GM21576 (cell line): ENCODE measurements at regions not wholly inside any gene's neighbourhood (a gene's known extent, or its start where the extent isn't known, plus 50 kb on each side); places are given as distances from the start of the nearest gene placed in this dataset.

Source experiments
- ATAC-seq: cut with Tn5 transposase; IDR thresholded peaks from one replicate; pipeline ENCODE4 v1.9.1; 2021; ENCODE audit warnings: mild to moderate bottlenecking, moderate library complexity; ENCODE audit not compliant: unreplicated experiment

DNA sequence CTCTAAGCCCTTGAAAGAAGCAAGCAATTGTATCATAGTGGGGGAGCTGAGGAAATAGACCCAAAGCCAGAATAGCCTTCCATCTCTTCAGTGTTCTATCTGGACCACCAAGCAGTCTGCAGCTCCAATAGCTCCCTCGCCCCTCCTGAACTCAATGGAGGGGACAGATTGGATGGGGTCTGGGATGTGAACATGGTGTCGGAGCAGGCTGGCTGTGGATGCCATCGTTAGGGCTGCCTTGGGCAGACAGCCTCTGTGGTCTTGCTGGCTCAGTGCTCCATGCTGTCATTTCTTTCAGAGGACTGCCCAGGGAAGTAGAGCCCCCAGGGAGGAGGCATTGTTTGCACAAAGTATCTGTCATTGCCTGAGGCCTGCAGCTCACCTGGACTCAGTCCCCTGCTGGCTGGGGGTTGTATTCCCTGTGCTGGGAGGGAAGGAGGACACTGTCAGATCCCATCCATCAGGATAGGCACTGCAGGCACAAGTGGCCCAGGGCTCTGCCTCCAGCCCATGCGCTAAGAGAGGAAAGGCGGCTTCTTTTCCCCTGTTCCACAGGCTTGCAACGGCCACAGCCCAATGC is 537.7 kb downstream of the BUD13 start:
- no peak for ATAC-seq

DNA sequence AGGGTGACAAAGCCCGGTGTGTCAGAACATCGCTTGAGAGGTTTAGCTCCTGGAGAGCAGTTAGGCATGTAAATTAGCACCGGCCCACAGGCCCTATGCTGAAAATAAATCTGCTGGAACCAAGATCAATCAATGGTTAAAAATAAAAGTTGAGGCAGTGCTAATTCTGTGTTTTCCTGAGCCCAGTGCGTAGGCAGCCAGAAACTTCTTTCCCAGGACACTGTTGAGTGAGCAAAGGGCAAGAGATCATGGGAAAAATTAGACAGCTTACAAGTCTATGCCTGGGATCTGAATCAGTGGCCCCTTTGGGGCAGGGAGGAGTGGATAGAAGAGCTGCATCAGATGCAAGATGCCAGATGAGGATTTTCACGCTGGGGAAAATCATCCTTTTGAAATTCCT is 539.2 kb downstream of the BUD13 start:
- ATAC-seq: no peak

GRCh38 chr11:116232364-116232828 is 540.4 kb downstream of the BUD13 start:
- ATAC-seq: no peak

DNA sequence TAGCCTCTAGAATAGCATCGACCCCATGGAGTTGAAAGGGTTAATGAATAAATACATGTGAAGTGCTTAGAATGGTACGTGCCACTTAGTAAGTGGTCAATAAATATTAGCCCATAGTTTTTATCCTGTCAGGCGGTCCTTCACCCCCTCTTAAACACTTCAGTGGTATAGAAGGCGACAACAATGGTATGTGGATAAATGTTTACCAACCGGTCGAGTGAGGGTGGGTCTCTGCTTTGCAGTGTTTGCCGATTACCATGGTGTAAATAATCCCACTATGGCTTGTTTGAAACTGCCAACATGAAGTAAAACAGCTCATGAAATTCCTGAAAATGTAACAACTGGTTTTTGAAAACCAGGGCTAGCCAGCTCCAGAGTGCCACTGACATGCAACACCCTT is 541.2 kb downstream of the BUD13 start:
- ATAC-seq: no peak

DNA sequence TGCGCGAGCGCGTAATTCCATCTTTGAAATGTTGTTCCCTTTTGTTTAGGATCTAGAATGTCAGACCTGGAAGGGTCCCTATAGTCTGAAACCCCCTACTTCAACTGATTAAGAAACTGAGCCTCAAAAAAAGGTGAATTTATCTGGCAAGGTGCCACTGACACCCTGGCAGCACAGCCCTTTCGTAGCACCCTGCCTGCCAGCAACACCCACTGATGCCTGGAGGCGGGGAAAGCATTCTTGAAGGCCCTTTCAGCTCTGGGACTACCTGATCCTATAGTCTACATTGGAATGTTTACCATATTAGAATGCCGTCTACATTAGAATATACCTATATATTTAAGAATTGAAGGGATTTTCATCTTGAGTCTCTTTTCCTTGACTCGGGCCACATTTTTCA is 542.3 kb downstream of the BUD13 start:
- no peak for ATAC-seq

GRCh38 chr11:116229236-116229970 is 543.4 kb downstream of the BUD13 start:
- ATAC-seq: no peak

GRCh38 chr11:116226731-116227130 is 546.1 kb downstream of the BUD13 start:
- no peak for ATAC-seq

- no peak for ATAC-seq
Measured at GRCh38 chr11:116225784-116226585, 546.8 kb downstream of the BUD13 start.

DNA sequence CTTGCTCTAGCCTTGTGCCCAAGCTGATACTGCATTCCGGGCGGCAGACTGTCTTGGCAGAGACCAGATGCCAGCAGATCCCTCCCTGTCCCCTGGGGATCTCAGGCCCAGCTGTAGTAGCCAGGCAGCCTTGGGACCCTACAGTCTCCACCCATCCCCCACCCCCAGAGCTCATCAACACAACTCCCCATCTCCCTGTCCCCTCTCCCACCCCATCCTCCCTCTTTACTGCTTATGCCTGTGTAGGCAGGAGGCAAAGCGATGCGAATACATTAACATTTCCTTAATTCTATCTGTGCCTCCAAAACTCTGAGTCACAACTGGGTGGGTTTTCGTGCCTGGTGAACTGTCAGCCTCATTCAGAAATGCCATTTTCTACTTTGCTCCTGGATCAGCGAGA is 547.6 kb downstream of the BUD13 start:
- ATAC-seq: no peak

GRCh38 chr11:116224889-116225200 is 547.9 kb downstream of the BUD13 start:
- ATAC-seq: no peak

GRCh38 chr11:116224154-116224888 is 548.5 kb downstream of the BUD13 start:
- ATAC-seq: no peak

GRCh38 chr11:116221351-116221750 is 551.4 kb downstream of the BUD13 start:
- no peak for ATAC-seq

- no peak for ATAC-seq
Measured at GRCh38 chr11:116219171-116219635, 553.6 kb downstream of the BUD13 start.

DNA sequence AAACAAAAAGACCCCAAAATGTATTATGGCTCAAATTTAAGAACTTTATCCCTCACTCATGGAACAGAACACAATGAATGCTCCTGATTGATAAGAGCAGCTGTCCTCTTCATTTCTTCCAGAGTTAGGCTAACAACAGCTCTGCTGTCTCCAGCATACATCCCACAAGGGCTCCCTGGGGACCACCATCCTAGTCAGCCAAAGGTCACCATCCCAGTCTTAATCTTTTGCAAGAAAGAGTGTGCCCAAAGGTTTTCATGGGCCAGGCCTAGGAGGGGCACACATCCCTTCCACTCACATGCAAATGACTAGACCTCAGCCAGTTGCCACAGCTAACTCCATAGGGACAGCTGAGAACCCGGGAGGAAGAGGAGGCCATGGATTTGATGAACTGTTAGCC is 555.3 kb downstream of the BUD13 start:
- no peak for ATAC-seq

DNA sequence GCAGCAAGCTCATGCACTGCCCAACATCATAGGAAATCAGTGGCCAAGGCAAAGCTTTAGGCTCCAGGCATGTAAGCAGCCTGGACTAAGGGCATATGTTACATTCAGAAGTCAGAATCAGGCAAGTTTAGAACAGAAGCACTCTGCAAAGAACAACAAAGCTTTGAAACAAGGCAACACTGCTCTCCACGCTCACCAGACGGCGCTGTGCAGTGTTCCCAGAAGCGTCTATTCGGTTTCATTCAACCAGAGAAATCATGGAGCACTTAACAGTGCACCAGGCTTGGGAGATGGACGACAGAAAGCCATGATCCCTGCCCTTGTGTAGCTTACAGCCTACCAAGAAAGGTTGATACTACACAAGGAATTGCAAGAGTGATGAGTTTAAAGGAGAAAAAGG is 555.8 kb downstream of the BUD13 start:
- no peak for ATAC-seq

GRCh38 chr11:116215471-116216113 is 557.2 kb downstream of the BUD13 start:
- ATAC-seq: no peak

GRCh38 chr11:116211147-116211546 is 561.6 kb downstream of the BUD13 start:
- no peak for ATAC-seq

GRCh38 chr11:116210663-116211062 is 562.1 kb downstream of the BUD13 start:
- ATAC-seq: no peak

DNA sequence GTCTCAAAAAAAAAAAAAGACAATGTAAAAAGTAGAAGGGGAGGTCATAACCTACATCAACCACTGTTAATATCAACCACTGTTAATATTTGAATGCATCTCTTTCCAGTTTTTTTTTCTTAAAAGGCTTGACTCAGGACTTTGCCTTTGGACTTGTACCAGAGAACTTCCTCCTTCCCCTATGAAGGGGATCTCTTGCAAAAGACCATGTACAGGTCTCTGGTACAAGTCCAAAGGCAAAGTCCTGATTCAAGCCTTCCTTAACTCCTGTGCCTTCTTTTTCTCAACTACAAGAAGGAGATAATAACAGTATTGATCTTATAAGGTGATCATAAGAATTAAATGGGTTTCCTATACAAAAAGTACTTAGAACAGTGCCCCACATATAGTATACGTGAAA is 563.5 kb downstream of the BUD13 start:
- no peak for ATAC-seq

GRCh38 chr11:116207421-116208141 is 565.2 kb downstream of the BUD13 start:
- ATAC-seq: no peak
